NCI-H1092 treated with DMSO at 0.1 percent for 48 hours (cell line): ENCODE measurements at regions not wholly inside any gene's neighbourhood (a gene's known extent, or its start where the extent isn't known, plus 50 kb on each side); places are given as distances from the start of the nearest gene placed in this dataset.

Source experiments
- DNase-seq: peaks from one replicate; lab custom pipeline; 2025; lab: John Stamatoyannopoulos, UW

- peak; percentile 53 for DNase-seq
These were observed 2902.5 kb downstream of the PCDH9 start for GRCh38 chr13:64327505-64328194.

DNA sequence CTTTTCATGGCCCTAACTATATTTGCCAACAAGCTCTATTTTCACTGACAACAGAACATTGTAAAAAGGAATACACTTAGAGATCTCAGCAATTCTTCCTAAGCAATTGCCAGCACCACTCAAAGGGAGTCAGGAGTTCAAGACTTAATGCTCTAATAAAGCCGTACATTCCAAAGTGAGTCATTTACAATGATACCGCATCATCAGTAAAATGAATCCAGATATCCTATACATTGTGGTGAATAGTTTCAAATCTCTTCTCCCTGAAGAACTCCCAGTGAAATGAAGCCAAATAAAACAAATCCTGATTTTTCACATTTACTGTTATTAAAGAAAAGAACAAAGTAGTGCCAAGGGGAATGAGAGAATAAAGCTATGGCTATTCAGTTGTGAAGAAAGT lies 2898.7 kb upstream of the PCDH20 start:
- DNase-seq = no peak

GRCh38 chr13:64311948-64312347 lies 2896.3 kb upstream of the PCDH20 start:
- no peak for DNase-seq

DNA sequence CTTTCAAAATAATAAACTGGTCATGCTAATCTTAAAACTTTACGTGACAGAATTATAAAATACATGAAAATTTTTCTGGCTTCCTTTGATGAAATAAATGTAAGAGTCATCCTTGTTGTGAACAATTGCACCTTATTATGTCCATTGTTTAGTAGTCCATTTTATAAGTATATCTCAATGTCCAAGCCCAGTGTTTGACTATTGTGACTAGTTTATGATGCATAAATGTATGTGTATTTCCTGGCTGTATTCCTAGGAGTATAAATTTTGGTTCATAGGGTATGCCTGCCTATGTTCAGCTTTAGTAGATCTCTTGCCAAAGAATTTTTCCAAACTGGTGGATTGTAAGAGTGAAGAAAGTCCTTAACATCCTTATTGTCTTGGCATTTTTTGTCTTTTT lies 2895.5 kb upstream of the PCDH20 start:
- DNase-seq = no peak

DNA sequence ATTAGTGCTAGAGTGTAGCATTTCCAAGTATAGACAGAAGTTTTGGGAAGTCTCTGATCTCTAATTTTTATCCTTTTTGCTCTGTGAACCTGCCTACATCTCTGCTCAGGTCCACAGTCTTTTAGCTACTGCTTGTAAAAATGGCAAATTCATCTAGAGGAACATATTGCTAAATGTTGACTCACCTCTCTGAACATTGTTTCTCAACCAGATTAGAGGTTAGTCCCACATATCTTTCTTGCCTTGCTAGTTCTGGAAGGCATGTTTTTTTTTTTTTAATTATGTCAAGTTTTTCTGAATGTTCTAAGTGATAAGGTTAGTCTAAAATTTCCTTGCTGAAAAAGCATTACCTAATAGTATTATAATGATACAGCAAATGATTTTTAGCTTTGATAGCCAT lies 2889.6 kb upstream of the PCDH20 start:
- DNase-seq = no peak

GRCh38 chr13:64300239-64300638 lies 2884.6 kb upstream of the PCDH20 start:
- DNase-seq = no peak

- no peak for DNase-seq
These were observed 2878.3 kb upstream of the PCDH20 start for GRCh38 chr13:64293923-64294322.

GRCh38 chr13:64289702-64290101 lies 2874.1 kb upstream of the PCDH20 start:
- no peak for DNase-seq

DNA sequence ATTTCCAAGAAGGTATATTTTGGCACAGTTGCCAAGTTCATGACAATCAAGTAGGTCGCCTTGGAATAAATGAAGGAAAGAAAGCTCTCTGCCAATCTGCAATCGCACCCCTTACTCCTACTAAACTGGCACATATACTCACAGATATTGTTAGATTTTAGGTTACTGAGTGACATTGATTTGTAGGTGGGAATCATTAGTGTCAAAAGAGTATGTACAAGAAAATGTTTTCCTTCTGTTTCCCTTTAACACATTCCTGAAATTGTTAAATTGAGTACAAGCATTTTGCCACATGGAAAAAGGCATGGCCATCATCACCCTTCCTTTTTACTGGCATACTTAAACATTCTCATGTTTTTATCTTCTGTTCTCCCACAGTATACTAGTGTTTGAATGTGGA lies 2868.3 kb upstream of the PCDH20 start:
- DNase-seq = no peak

- DNase-seq = no peak
These were observed 2862.8 kb upstream of the PCDH20 start for GRCh38 chr13:64278493-64278892.

- no peak for DNase-seq
These were observed 2861.4 kb upstream of the PCDH20 start for GRCh38 chr13:64277097-64277496.

DNA sequence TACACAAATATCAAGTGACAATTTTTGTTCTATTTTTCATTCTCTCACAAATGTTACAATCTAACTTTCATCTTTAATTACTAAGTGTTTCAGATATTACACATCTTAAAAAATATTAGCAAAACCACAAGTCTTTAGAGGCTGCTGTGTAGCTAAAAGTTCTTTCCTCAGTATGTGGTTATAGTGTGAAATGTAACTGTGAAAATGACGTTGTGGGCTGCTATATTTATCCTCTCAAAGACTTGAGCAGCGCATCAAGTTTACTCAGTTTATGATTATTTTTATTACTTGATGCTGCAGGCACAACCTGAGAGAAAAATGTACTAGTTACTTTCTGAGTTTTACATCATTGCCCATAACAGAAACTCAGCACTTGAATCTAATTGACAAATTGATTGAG lies 2860.6 kb upstream of the PCDH20 start:
- no peak for DNase-seq

GRCh38 chr13:64274481-64275217 lies 2859.0 kb upstream of the PCDH20 start:
- no peak for DNase-seq

GRCh38 chr13:64273780-64274179 lies 2858.1 kb upstream of the PCDH20 start:
- no peak for DNase-seq

DNA sequence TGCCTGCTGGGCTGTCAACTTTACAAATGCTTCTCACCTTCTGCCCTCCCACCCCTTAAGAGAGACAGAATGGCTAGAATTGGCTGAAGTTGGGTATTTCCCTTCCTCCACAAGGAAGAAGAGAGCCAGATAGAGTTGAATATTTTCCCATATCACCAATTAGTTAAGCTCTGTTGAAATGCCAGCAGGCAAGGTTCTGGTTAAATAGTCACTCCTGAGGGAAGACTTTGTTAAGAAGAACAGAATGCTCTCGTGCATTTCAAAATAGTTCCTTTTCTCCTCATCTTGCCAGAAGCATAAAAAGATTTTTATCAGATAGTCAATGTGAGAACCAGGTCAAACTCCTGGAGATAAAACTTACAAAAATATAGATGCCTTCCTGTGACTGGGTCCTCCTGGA lies 2857.0 kb upstream of the PCDH20 start:
- DNase-seq = no peak

DNA sequence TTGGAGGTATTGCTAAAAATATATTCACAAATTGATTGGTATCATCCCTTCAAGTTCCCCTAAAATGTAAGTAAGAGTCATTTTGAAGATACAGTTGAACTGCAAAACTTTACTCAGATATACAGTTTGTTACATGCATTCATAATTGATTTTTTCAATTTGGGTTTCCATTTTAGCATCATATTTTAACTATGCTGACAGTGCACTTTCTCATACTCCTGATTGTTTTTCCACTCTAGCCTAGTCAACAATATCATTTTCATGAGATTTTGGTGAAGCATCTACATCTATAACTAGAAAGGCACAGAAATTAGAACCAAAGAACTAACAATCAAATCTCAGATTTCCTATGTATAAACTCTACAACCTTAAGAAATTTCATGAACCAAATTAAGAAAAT lies 2850.4 kb upstream of the PCDH20 start:
- no peak for DNase-seq

DNA sequence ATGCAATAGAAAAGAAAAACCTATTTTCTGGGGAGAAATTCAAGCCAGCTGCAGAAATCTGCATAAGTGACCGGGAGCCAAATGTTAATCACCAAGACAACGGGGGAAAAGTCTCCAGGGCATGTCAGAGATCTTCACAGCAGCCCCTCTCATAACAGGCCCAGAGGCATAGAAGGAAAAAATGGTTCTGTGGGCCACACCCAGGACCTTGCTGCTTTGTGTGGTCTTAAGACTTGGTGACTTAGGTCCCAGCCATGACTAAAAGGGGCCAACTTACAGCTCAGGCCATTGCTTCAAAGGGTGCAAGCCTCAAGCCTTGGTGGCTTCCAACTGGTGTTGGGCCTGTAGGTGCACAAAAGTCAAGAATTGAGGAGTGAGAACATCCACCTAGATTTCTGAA lies 2847.6 kb upstream of the PCDH20 start:
- no peak for DNase-seq

- peak; percentile 12 for DNase-seq
These were observed 2841.1 kb upstream of the PCDH20 start for GRCh38 chr13:64256751-64257150.

DNA sequence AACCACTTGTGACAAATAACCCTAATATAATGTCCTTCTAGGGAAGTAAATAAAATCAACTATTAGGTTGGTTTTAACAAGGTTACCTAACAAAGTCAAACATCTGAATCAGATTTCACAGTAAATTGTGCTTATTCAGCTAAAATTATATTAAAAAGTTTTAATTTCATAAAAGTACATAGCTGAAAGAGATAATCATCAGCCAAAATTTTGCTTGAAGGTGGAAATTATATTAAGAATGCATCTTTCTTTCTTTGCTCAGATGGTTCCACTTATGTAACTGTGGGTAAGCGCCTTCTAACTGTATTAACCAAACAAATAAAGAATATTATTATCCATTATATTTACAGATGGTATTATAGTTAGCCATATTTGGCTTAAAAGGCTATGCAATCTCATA lies 2840.3 kb upstream of the PCDH20 start:
- DNase-seq = no peak

DNA sequence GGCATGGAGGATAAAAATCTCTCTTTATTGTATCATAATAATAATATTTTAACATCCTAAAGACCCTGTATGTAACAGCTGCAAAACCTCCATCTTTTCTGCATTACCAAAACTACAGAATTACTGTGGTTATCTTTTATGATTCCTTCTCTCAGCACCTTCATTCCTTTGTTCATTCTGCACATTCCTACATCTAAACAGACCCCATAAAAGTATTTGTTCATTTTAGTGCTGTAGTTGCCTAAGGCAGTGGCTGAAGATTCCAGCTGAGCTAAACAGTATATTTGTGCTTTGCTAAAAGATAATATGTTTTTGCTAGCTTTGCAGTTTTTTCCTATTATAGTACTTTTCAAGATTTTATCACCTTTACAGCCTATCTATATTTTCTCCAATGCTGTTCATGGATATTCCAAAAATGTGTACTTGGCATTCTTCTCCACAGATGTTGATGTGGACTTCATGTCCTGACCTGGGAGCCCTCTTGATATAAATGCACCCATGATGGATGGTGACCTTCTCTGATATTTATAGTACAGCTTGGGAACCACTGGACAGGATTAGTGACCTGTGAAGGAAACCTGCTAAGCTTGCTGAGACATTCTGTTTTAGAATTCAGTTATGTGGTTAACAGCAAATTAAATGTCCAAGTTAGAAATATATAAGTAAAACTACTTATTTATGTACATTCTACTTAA lies 2832.9 kb upstream of the PCDH20 start:
- no peak for DNase-seq

DNA sequence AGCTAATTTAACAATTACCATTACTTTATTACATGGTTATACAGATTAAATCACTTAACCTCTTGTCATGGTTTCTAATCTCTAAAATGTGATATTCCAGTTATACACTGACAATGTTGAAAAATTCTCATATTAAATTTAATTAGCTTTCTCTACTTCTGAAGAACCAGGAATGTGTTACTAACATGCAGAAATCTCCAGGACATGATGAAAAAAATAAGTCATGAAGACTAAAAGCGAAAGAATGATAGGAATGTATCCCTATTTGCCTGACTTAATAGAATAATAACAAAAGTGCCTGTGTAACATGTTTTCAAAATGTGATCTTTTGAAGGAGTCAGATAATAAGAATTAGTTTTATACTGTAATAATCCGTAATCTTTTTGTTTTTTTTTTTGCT lies 2823.7 kb upstream of the PCDH20 start:
- no peak for DNase-seq

GRCh38 chr13:64234255-64234654 lies 2818.6 kb upstream of the PCDH20 start:
- no peak for DNase-seq

- DNase-seq = no peak
These were observed 2807.4 kb upstream of the PCDH20 start for GRCh38 chr13:64223016-64223415.
